ENCODE measurements at regions not wholly inside any gene's neighbourhood (a gene's known extent, or its start where the extent isn't known, plus 50 kb on each side); places are given as distances from the start of the nearest gene placed in this dataset.
"Not testable (repeated sequence)": the region's sequence is repeated elsewhere in the genome, so short reads cannot be mapped to it uniquely, and the experiment has no call there.

DNA sequence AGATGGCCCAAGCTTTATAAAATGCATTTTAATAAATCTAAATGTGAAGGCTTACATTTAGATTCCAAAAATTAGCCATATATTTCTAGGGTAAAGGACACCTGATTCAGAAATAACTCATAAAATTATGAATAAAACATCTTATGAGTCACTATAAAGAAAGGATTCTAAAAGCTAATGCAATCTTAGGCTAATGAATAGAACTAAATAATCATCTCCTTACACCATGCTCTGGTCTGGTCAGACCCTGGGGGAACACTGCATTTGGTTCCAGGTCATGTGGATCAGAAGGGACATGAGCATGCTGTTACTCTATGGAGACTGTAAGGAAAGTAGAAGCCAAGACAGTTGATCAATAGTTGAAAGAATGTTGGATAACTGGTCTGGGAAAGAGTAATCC is 370.4 kb downstream of the NDFIP2 start:
- ATAC-seq (ENCODE audit: low read depth), result no peak
- Mint-ChIP-seq H3K27ac (no peak overlapping the region), H3K9me3 (no peaks in the 10 kb centered on the region)

DNA sequence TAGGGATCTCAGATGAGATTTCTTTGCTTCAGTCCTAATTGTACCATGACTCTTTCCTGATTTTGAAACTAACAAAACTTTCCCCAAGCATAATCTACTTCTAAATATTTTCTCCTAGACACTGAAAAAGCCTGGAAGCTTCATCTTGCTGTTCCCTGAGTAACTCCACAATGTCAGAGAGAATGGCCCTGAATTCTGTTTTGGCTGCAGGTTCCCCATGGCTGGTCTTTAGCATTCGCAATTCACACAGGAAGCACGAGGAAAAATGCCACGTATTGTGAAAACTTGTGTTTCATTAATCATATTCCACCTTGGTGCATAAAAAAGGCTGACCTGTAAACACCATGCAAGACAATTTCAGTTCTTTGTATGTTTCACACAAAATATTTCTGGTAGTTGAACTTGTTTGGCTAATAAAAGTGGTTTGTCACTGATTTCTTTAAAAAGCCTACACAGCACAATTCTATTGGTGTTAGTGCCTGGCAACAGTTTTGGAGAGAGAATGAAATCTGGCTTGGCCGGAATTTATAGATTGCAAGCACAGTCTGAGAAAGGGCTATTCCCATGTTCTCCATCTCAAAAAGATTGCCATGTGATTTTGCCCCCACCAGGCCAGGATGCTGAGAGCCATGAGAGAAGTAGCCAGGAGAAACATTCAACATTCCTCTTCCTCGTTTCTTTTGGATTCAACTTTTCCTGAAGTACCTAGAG is 367.1 kb downstream of the NDFIP2 start:
- ChIA-PET CTCF (no interaction called here), POLR2A (no interaction called here)
- H3K27ac Mint-ChIP-seq, result no peak overlapping the region
- no peaks in the 10 kb centered on the region for H3K36me3 Mint-ChIP-seq (ENCODE audit: low read depth)
- no peak for DNase-seq
- no peak overlapping the region for H3K4me3 Mint-ChIP-seq
- intact Hi-C loops (cut with micrococcal nuclease), result no loop called here
- H3K9me3 Mint-ChIP-seq, result no peaks in the 10 kb centered on the region
- ATAC-seq (ENCODE audit: low read depth), result no peak
- TF ChIP-seq, protein P1, sequence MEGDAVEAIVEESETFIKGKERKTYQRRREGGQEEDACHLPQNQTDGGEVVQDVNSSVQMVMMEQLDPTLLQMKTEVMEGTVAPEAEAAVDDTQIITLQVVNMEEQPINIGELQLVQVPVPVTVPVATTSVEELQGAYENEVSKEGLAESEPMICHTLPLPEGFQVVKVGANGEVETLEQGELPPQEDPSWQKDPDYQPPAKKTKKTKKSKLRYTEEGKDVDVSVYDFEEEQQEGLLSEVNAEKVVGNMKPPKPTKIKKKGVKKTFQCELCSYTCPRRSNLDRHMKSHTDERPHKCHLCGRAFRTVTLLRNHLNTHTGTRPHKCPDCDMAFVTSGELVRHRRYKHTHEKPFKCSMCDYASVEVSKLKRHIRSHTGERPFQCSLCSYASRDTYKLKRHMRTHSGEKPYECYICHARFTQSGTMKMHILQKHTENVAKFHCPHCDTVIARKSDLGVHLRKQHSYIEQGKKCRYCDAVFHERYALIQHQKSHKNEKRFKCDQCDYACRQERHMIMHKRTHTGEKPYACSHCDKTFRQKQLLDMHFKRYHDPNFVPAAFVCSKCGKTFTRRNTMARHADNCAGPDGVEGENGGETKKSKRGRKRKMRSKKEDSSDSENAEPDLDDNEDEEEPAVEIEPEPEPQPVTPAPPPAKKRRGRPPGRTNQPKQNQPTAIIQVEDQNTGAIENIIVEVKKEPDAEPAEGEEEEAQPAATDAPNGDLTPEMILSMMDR (IDR thresholded peaks at IDR 0.05), result no peak
- no peaks in the 10 kb centered on the region for H3K4me1 Mint-ChIP-seq
- H3K27me3 Mint-ChIP-seq, result no peaks in the 10 kb centered on the region

More for the DNA sequence above, 370.4 kb downstream of the NDFIP2 start:
- Mint-ChIP-seq H3K27me3 (no peaks in the 10 kb centered on the region), H3K4me1 (no peaks in the 10 kb centered on the region), H3K4me3 (no peak overlapping the region), H3K36me3 (ENCODE audit: low read depth) (no peaks in the 10 kb centered on the region)
- ChIA-PET POLR2A (no interaction called here), CTCF (no interaction called here)
- TF ChIP-seq, protein P1 (IDR thresholded peaks at IDR 0.05), result no peak
- no peak for DNase-seq
- intact Hi-C loops (cut with micrococcal nuclease), result no loop called here

DNA sequence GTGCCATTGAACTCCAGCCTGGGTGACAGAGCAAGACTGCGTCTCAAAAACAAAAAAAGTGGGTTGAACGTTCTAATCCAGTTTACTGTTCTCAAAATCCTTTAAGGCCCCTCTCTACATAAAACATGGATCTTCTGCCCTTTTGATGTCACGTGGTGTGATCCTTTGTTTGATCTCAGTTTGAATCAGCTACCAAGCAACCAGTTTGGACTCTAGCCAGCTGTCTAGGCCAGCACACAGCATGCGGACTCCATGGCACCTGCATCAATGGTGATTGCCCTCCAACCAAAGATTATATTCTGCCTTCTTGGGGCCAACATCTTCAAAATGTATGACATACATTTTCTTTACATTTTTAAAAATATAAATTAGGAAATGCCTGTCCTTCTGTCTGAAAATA is 365.4 kb downstream of the NDFIP2 start:
- ChIA-PET CTCF (no interaction called here), POLR2A (no interaction called here)
- Mint-ChIP-seq H3K9me3 (no peaks in the 10 kb centered on the region), H3K27ac (no peak overlapping the region), H3K36me3 (ENCODE audit: low read depth) (no peaks in the 10 kb centered on the region), H3K27me3 (no peaks in the 10 kb centered on the region), H3K4me1 (no peaks in the 10 kb centered on the region), H3K4me3 (no peak overlapping the region)
- TF ChIP-seq, protein P1 (IDR thresholded peaks at IDR 0.05), result no peak
- DNase-seq (no peak), ATAC-seq (ENCODE audit: low read depth) (no peak)
- intact Hi-C loops (cut with micrococcal nuclease), result no loop called here

DNA sequence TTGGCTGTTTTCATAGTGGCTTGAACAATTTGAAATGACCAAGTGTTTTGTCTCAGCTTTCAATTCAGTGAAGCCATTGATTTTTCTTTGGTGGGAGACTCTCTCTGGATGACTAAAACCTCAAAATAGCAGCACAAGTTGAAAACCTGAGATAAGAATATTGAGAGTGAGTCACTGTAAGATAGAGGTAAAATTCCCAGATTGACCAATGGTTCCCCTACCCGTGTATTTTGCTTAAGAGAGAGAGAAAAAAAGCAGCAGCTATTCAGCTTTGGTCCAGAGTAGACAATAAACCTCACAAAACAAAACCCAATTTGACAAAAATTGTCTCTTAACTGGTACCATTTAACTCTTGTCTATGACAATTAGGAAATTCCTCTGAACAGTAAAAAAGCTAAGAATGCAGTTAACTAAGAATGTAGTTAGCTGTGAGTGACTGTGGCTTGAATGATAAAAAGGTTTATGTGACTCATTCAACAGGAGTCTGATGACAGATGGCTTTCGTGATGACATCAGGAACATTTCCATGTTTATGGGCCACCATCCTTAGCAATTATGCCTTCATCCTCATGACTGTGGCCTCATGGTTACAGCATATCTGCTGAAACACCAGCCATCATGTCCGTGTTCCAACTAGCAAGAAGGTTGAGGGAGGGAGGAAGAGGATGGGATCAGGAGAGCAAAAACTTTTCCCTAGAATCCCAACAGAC is 356.9 kb downstream of the NDFIP2 start:
- no peaks in the 10 kb centered on the region for H3K4me1 Mint-ChIP-seq
- POLR2A ChIA-PET, result no interaction called here
- TF ChIP-seq, protein P1 (IDR thresholded peaks at IDR 0.05), result no peak
- CTCF ChIA-PET, result no interaction called here
- DNase-seq, result no peak
- H3K4me3 Mint-ChIP-seq, result no peak overlapping the region
- no peaks in the 10 kb centered on the region for H3K9me3 Mint-ChIP-seq
- no peaks in the 10 kb centered on the region for H3K36me3 Mint-ChIP-seq (ENCODE audit: low read depth)
- intact Hi-C loops (cut with micrococcal nuclease), result no loop called here
- no peak for ATAC-seq (ENCODE audit: low read depth)
- H3K27ac Mint-ChIP-seq, result no peak overlapping the region
- H3K27me3 Mint-ChIP-seq, result no peaks in the 10 kb centered on the region

DNA sequence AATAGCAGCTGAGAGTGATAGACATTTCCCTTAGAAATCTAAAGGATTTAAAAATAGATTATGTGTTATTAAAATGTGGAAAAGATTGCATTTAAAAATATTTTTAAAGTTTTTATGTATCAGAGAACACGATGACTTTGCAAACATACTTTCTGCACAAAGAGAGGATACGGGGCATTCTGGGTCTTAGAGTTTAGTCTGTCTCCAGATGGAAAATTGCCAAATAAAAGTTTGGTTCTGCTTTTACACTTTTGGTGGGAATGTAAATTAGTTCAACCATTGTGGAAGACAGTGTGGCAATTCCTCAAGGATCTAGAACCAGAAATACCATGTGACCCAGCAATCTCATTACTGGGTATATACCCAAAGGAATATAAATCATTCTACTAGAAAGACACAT is 355.2 kb downstream of the NDFIP2 start:
- intact Hi-C loops (cut with micrococcal nuclease); POLR2A ChIA-PET; H3K4me3 Mint-ChIP-seq; H3K36me3 Mint-ChIP-seq (ENCODE audit: low read depth); ATAC-seq (ENCODE audit: low read depth); H3K9me3 Mint-ChIP-seq; H3K27me3 Mint-ChIP-seq; CTCF ChIA-PET; DNase-seq; H3K4me1 Mint-ChIP-seq; H3K27ac Mint-ChIP-seq: not testable (repeated sequence)
